T-cell (primary cell): ENCODE measurements at regions not wholly inside any gene's neighbourhood (a gene's known extent, or its start where the extent isn't known, plus 50 kb on each side); places are given as distances from the start of the nearest gene placed in this dataset.

ENCODE experiments used
- ATAC-seq, 4 experiments: fragments of 200-7000 bp in 3 of 4; fragments of 150-1000 bp in 1 of 4; cut with Tn5 transposase; replicated peaks in 1 of 4; 1 replicate in 3 of 4; 2 replicates in 1 of 4; pipeline ENCODE4 v1.10.0; 2021; ENCODE audit warnings: moderate library complexity in 3 of 4, mild to moderate bottlenecking in 2 of 4, moderate number of reproducible peaks in 1 of 4
- CTCF ChIA-PET, 2 donors: fragments of 300-600 bp; sonication (Branson Sonifier 250); formaldehyde crosslinking; loops; one replicate each; lab custom pipeline; 2022; ENCODE audit warnings: antibody characterized with exemption in 2 of 2; lab: Charles Lee
- POLR2A ChIA-PET, 2 donors: fragments of 300-600 bp; sonication (Branson Sonifier 250); formaldehyde crosslinking; loops; one replicate each; lab custom pipeline; 2022; ENCODE audit warnings: antibody characterized with exemption in 2 of 2; lab: Charles Lee
- DNase-seq, 35 experiments: peaks; one replicate each; pipeline versions ENCODE4 v3.0.0 to v3.0.0-alpha.2; 2013 to 2023
- H3K27ac ChIP-seq: one replicate; pipeline ENCODE4 v1.5.1; 2013; ENCODE audit warnings: low read length
- H3K27me3 ChIP-seq, 2 experiments: replicated peaks in 1 of 2; 1 replicate in 1 of 2; 2 replicates in 1 of 2; pipeline versions ENCODE4 v1.6.1 to v1.7.0; 2013; ENCODE audit warnings: low read length in 1 of 2, mixed read lengths in 1 of 2; ENCODE audit not compliant: control insufficient read depth in 2 of 2, insufficient read depth in 2 of 2; ENCODE audit errors: extremely low read depth in 1 of 2
- H3K36me3 ChIP-seq, 2 donors: 1 replicate in 1 of 2; 2 replicates in 1 of 2; pipeline versions ENCODE4 v1.6.1 to v1.7.0; 2013; ENCODE audit warnings: low read length in 1 of 2; ENCODE audit not compliant: control insufficient read depth in 2 of 2, insufficient read depth in 1 of 2; ENCODE audit errors: extremely low read depth in 1 of 2
- H3K4me1 ChIP-seq, 2 experiments: 1 replicate in 1 of 2; 2 replicates in 1 of 2; pipeline versions ENCODE4 v1.6.1 to v1.7.0; 2013; ENCODE audit warnings: low read length in 2 of 2, mixed read lengths in 1 of 2; ENCODE audit not compliant: insufficient read depth in 2 of 2, control insufficient read depth in 1 of 2; ENCODE audit errors: extremely low read depth in 1 of 2
- H3K4me3 ChIP-seq, 2 donors: 1 replicate in 1 of 2; 2 replicates in 1 of 2; pipeline versions ENCODE4 v1.5.1 to v1.7.0; 2013; ENCODE audit warnings: mild to moderate bottlenecking in 2 of 2, low read length in 1 of 2, moderate library complexity in 1 of 2; ENCODE audit not compliant: control insufficient read depth in 1 of 2; ENCODE audit errors: extremely low read depth in 1 of 2
- H3K9me3 ChIP-seq: 2 replicates; pipeline ENCODE4 v1.7.0; 2013
- H3K27ac Mint-ChIP-seq, 2 donors: one replicate each; pipeline ENCODE4 v1.8.0; 2020 to 2021; ENCODE audit warnings: mild to moderate bottlenecking in 2 of 2, mixed read lengths in 2 of 2
- H3K27me3 Mint-ChIP-seq, 2 donors: one replicate each; pipeline ENCODE4 v1.8.0; 2021 to 2022; ENCODE audit warnings: mixed read lengths in 2 of 2
- H3K36me3 Mint-ChIP-seq: one replicate; pipeline ENCODE4 v1.8.0; 2021; ENCODE audit warnings: mixed read lengths
- H3K4me1 Mint-ChIP-seq, 3 donors: one replicate each; pipeline ENCODE4 v1.8.0; 2020 to 2022; ENCODE audit warnings: mixed read lengths in 3 of 3, mild to moderate bottlenecking in 1 of 3
- H3K4me3 Mint-ChIP-seq, 3 donors: one replicate each; pipeline ENCODE4 v1.8.0; 2020 to 2022; ENCODE audit warnings: mild to moderate bottlenecking in 3 of 3, mixed read lengths in 3 of 3, moderate library complexity in 3 of 3
- H3K9me3 Mint-ChIP-seq, 3 donors: one replicate each; pipeline ENCODE4 v1.8.0; 2020 to 2022; ENCODE audit warnings: mixed read lengths in 3 of 3
- WGBS: methylation state at CpG from one replicate; pipeline ENCODE4 v1.1.5; 2013; ENCODE audit warnings: missing lambda C conversion rate; ENCODE audit not compliant: insufficient coverage; 5-methylcytosine and 5-hydroxymethylcytosine counted together

GRCh38 chr9:129347316-129348120, 169.5 kb upstream of the IER5L start:
- Mint-ChIP-seq H3K4me3 (no peak overlapping the region), H3K36me3 (no peaks in the 10 kb centered on the region), H3K27me3 (peaks cover 0 to 5% of the 10 kb centered on the region in 2 donors), H3K9me3 (no peaks in the 10 kb centered on the region), H3K4me1 (peaks cover 12 to 14% (median 13%) of the 10 kb centered on the region in 3 donors), H3K27ac (no peak overlapping the region)
- ChIA-PET POLR2A (no interaction called here), CTCF (no interaction called here)
- Histone ChIP-seq H3K36me3 (no peaks in the 10 kb centered on the region), H3K9me3 (no peaks in the 10 kb centered on the region), H3K27ac (no peak overlapping the region), H3K4me3 (no peak overlapping the region), H3K27me3 (peaks cover 0 to 42% of the 10 kb centered on the region in 2 experiments), H3K4me1 (peaks cover 0 to 19% of the 10 kb centered on the region in 2 experiments)
- no peak for ATAC-seq
- DNase-seq = no peak
- WGBS = 89% methylated on average over 21 of the region's 21 CpGs

GRCh38 chr9:129346046-129346445, 168.0 kb upstream of the IER5L start:
- Histone ChIP-seq H3K4me1 (peaks cover 0 to 6% of the 10 kb centered on the region in 2 experiments), H3K27me3 (peaks cover 0 to 31% of the 10 kb centered on the region in 2 experiments), H3K9me3 (no peaks in the 10 kb centered on the region), H3K36me3 (no peaks in the 10 kb centered on the region), H3K4me3 (no peak overlapping the region), H3K27ac (no peak overlapping the region)
- Mint-ChIP-seq H3K36me3 (no peaks in the 10 kb centered on the region), H3K4me3 (no peak overlapping the region), H3K27ac (peak overlapping the region in 1 of 2 donors; percentile 16), H3K4me1 (peaks cover 7 to 10% (median 9%) of the 10 kb centered on the region in 3 donors), H3K9me3 (no peaks in the 10 kb centered on the region), H3K27me3 (peaks cover 0 to 2% of the 10 kb centered on the region in 2 donors)
- ChIA-PET CTCF (no interaction called here), POLR2A (no interaction called here)
- DNase-seq (no peak), ATAC-seq (no peak)
- 100% methylated on average over 5 of the region's 8 CpGs for WGBS

GRCh38 chr9:129344641-129345495, 166.8 kb upstream of the IER5L start:
- ChIA-PET CTCF (no interaction called here), POLR2A (no interaction called here)
- Mint-ChIP-seq H3K36me3 (no peaks in the 10 kb centered on the region), H3K27ac (no peak overlapping the region), H3K27me3 (peaks cover 0 to 2% of the 10 kb centered on the region in 2 donors), H3K4me1 (peaks cover 7 to 10% (median 9%) of the 10 kb centered on the region in 3 donors), H3K4me3 (no peak overlapping the region), H3K9me3 (no peaks in the 10 kb centered on the region)
- H3K9me3 ChIP-seq = no peaks in the 10 kb centered on the region
- DNase-seq = no peak
- H3K36me3 ChIP-seq = no peaks in the 10 kb centered on the region
- peaks cover 0 to 6% of the 10 kb centered on the region in 2 experiments for H3K4me1 ChIP-seq
- H3K4me3 ChIP-seq = no peak overlapping the region
- H3K27ac ChIP-seq = no peak overlapping the region
- peaks cover 0 to 19% of the 10 kb centered on the region in 2 experiments for H3K27me3 ChIP-seq
- WGBS = 50% methylated on average over 3 of the region's 11 CpGs
- ATAC-seq = no peak

GRCh38 chr9:129343424-129344375, 165.6 kb upstream of the IER5L start:
- WGBS = 83% methylated on average over 28 of the region's 28 CpGs
- peaks cover 0 to 15% of the 10 kb centered on the region in 2 experiments for H3K27me3 ChIP-seq
- H3K9me3 ChIP-seq = no peaks in the 10 kb centered on the region
- Mint-ChIP-seq H3K27ac (no peak overlapping the region), H3K4me3 (no peak overlapping the region), H3K27me3 (no peaks in the 10 kb centered on the region), H3K9me3 (no peaks in the 10 kb centered on the region), H3K36me3 (no peaks in the 10 kb centered on the region), H3K4me1 (peaks cover 7 to 10% (median 9%) of the 10 kb centered on the region in 3 donors)
- H3K4me1 ChIP-seq = peaks cover 0 to 6% of the 10 kb centered on the region in 2 experiments
- DNase-seq (peak in 1 of 35 experiments; percentile 32), ATAC-seq (no peak)
- ChIA-PET CTCF (no interaction called here), POLR2A (no interaction called here)
- H3K27ac ChIP-seq = no peak overlapping the region
- no peaks in the 10 kb centered on the region for H3K36me3 ChIP-seq
- H3K4me3 ChIP-seq = no peak overlapping the region

GRCh38 chr9:129342591-129343423, 164.7 kb upstream of the IER5L start:
- CTCF ChIA-PET = interaction anchor here in 1 of 2 donors (0.6 kb wide), 1 partner anchor 41 kb away, joined by 4 read pairs; no protein-coding TSS in a partner anchor
- no peak for ATAC-seq
- H3K27me3 Mint-ChIP-seq = peaks cover 0 to 2% of the 10 kb centered on the region in 2 donors
- Histone ChIP-seq H3K27ac (no peak overlapping the region), H3K36me3 (no peaks in the 10 kb centered on the region), H3K9me3 (no peaks in the 10 kb centered on the region), H3K4me1 (peaks cover 0 to 6% of the 10 kb centered on the region in 2 experiments), H3K4me3 (no peak overlapping the region), H3K27me3 (peaks cover 0 to 14% of the 10 kb centered on the region in 2 experiments)
- no peaks in the 10 kb centered on the region for H3K9me3 Mint-ChIP-seq
- DNase-seq = no peak
- peaks cover 7 to 12% (median 10%) of the 10 kb centered on the region in 3 donors for H3K4me1 Mint-ChIP-seq
- POLR2A ChIA-PET = no interaction called here
- WGBS = 87% methylated on average over 16 of the region's 16 CpGs
- H3K27ac Mint-ChIP-seq = no peak overlapping the region
- no peak overlapping the region for H3K4me3 Mint-ChIP-seq
- H3K36me3 Mint-ChIP-seq = no peaks in the 10 kb centered on the region
